SK-N-MC (cell line): ENCODE measurements at regions not wholly inside any gene's neighbourhood (a gene's known extent, or its start where the extent isn't known, plus 50 kb on each side); places are given as distances from the start of the nearest gene placed in this dataset.

Source experiments
- DNase-seq: peaks from one replicate; pipeline ENCODE4 v3.0.0-alpha.2; 2011; ENCODE audit warnings: low read depth, low spot score
- H3K27ac ChIP-seq: fragments of 200-600 bp; sonication (generic); 2 replicates; pipeline ENCODE4 v1.5.1; 2016; ENCODE audit warnings: mixed run types
- H3K36me3 ChIP-seq: fragments of 200-600 bp; sonication (generic); 2 replicates; pipeline ENCODE4 v1.6.1; 2017; ENCODE audit warnings: antibody characterized with exemption, low read length, mixed read lengths; ENCODE audit not compliant: insufficient read depth
- H3K4me3 ChIP-seq: fragments of 200-600 bp; sonication (generic); 2 replicates; pipeline ENCODE4 v1.5.1; 2016
- H3K9ac ChIP-seq: fragments of 200-600 bp; sonication (generic); 2 replicates; pipeline ENCODE4 v1.8.0; 2017; ENCODE audit warnings: mixed run types, mixed read lengths; ENCODE audit not compliant: insufficient read length
- H3K9me3 ChIP-seq: fragments of 200-600 bp; sonication (generic); 2 replicates; pipeline ENCODE4 v1.6.1; 2017; ENCODE audit warnings: low read depth, mild to moderate bottlenecking, antibody characterized with exemption, low read length, moderate library complexity, mixed read lengths
- EZH2 ChIP-seq: fragments of 200-600 bp; sonication (generic); IDR thresholded peaks from one replicate; pipeline ENCODE4 v1.6.1; 2017; ENCODE audit warnings: antibody characterized with exemption
- FOXP2 ChIP-seq: optimal IDR thresholded peaks from 2 replicates; pipeline ENCODE3; 2011; ENCODE audit warnings: mild to moderate bottlenecking, moderate library complexity; ENCODE audit not compliant: insufficient read depth; ENCODE audit errors: extremely low read length, control extremely low read depth
- POLR2AphosphoS5 ChIP-seq: IDR thresholded peaks from 2 replicates; pipeline ENCODE4 v1.6.1; 2012; ENCODE audit warnings: mild to moderate bottlenecking, low read depth, low read length, borderline replicate concordance

GRCh38 chr3:103112273-103112672 is 677.5 kb downstream of the ZPLD1 start:
- DNase-seq = no peak
- Histone ChIP-seq H3K27ac (no peak overlapping the region), H3K9ac (no peak overlapping the region), H3K4me3 (no peak overlapping the region), H3K9me3 (no peaks in the 10 kb centered on the region), H3K36me3 (no peaks in the 10 kb centered on the region)
- TF ChIP-seq POLR2AphosphoS5 = no peak
- TF ChIP-seq FOXP2 = no peak
- TF ChIP-seq EZH2 = no peak

GRCh38 chr3:103126115-103126514 is 691.3 kb downstream of the ZPLD1 start:
- H3K36me3 ChIP-seq = no peaks in the 10 kb centered on the region
- TF ChIP-seq POLR2AphosphoS5 = no peak
- TF ChIP-seq EZH2 = no peak
- TF ChIP-seq FOXP2 = no peak
- H3K27ac ChIP-seq = peak overlapping the region; percentile 89
- DNase-seq = no peak
- H3K4me3 ChIP-seq = no peak overlapping the region
- peak overlapping the region; percentile 69 for H3K9ac ChIP-seq
- no peaks in the 10 kb centered on the region for H3K9me3 ChIP-seq

- H3K4me3 ChIP-seq = peak overlapping the region; percentile 61
- H3K9ac ChIP-seq = peak overlapping the region; percentile 69
These were observed 692.3 kb downstream of the ZPLD1 start for GRCh38 chr3:103127098-103127630.

GRCh38 chr3:103127737-103128136 is 692.9 kb downstream of the ZPLD1 start:
- no peak for TF ChIP-seq FOXP2
- TF ChIP-seq POLR2AphosphoS5 = no peak
- TF ChIP-seq EZH2 = no peak

More at GRCh38 chr3:103127098-103127630, 692.3 kb downstream of the ZPLD1 start:
- TF ChIP-seq POLR2AphosphoS5 = no peak
- TF ChIP-seq FOXP2 = no peak
- TF ChIP-seq EZH2 = no peak
- H3K27ac ChIP-seq = peak overlapping the region; percentile 89
- no peaks in the 10 kb centered on the region for H3K36me3 ChIP-seq
- no peak for DNase-seq
- H3K9me3 ChIP-seq = no peaks in the 10 kb centered on the region

GRCh38 chr3:103134023-103134724 is 699.4 kb downstream of the ZPLD1 start:
- no peaks in the 10 kb centered on the region for H3K9me3 ChIP-seq
- no peak overlapping the region for H3K4me3 ChIP-seq
- no peak overlapping the region for H3K9ac ChIP-seq
- no peak overlapping the region for H3K27ac ChIP-seq
- no peaks in the 10 kb centered on the region for H3K36me3 ChIP-seq
- DNase-seq = no peak
- TF ChIP-seq FOXP2 = no peak
- TF ChIP-seq EZH2 = no peak

More at GRCh38 chr3:103127737-103128136, 692.9 kb downstream of the ZPLD1 start:
- Histone ChIP-seq H3K27ac (peak overlapping the region; percentile 89), H3K9ac (peak overlapping the region; percentile 69), H3K36me3 (no peaks in the 10 kb centered on the region), H3K9me3 (no peaks in the 10 kb centered on the region), H3K4me3 (peak overlapping the region; percentile 61; the same call in 1 of the 2 replicates)
- DNase-seq = no peak

- no peak overlapping the region for H3K9ac ChIP-seq
These were observed 701.8 kb downstream of the ZPLD1 start for GRCh38 chr3:103136621-103137020.

GRCh38 chr3:103137830-103138229 is 703.0 kb downstream of the ZPLD1 start:
- Histone ChIP-seq H3K9ac (no peak overlapping the region), H3K4me3 (no peak overlapping the region), H3K36me3 (no peaks in the 10 kb centered on the region), H3K27ac (no peak overlapping the region), H3K9me3 (no peaks in the 10 kb centered on the region)
- DNase-seq = no peak
- no peak for TF ChIP-seq POLR2AphosphoS5
- TF ChIP-seq EZH2 = no peak
- TF ChIP-seq FOXP2 = no peak

More at GRCh38 chr3:103136621-103137020, 701.8 kb downstream of the ZPLD1 start:
- DNase-seq = no peak
- TF ChIP-seq EZH2 = no peak
- no peak for TF ChIP-seq POLR2AphosphoS5
- TF ChIP-seq FOXP2 = no peak
- no peaks in the 10 kb centered on the region for H3K9me3 ChIP-seq
- no peak overlapping the region for H3K4me3 ChIP-seq
- no peak overlapping the region for H3K27ac ChIP-seq
- H3K36me3 ChIP-seq = no peaks in the 10 kb centered on the region

GRCh38 chr3:103158183-103158582 is 723.4 kb downstream of the ZPLD1 start:
- H3K27ac ChIP-seq = no peak overlapping the region
- no peaks in the 10 kb centered on the region for H3K9me3 ChIP-seq
- no peaks in the 10 kb centered on the region for H3K36me3 ChIP-seq
- no peak for DNase-seq
- TF ChIP-seq FOXP2 (no peak), EZH2 (no peak), POLR2AphosphoS5 (no peak)
- H3K4me3 ChIP-seq = no peak overlapping the region
- H3K9ac ChIP-seq = no peak overlapping the region

- H3K4me3 ChIP-seq = no peak overlapping the region
- no peaks in the 10 kb centered on the region for H3K9me3 ChIP-seq
- H3K9ac ChIP-seq = no peak overlapping the region
- no peak for DNase-seq
- no peak for TF ChIP-seq EZH2
- no peak for TF ChIP-seq POLR2AphosphoS5
- TF ChIP-seq FOXP2 = no peak
- H3K36me3 ChIP-seq = no peaks in the 10 kb centered on the region
- no peak overlapping the region for H3K27ac ChIP-seq
These were observed 732.1 kb downstream of the ZPLD1 start for GRCh38 chr3:103166890-103167289.
